Activated B cell treated with CpG ODN at 0.5 μM for 24 hours (primary cell): ENCODE measurements at regions not wholly inside any gene's neighbourhood (a gene's known extent, or its start where the extent isn't known, plus 50 kb on each side); places are given as distances from the start of the nearest gene placed in this dataset.

ENCODE experiments used
- ATAC-seq: fragments of 200-7000 bp; cut with Tn5 transposase; one replicate; pipeline ENCODE4 v1.10.0; 2021; ENCODE audit warnings: low read depth, mild to moderate bottlenecking, moderate library complexity
- CTCF ChIA-PET: fragments of 350-600 bp; sonication (Branson Sonifier 250); formaldehyde crosslinking; loops from one replicate; lab custom pipeline; 2021; ENCODE audit warnings: antibody characterized with exemption; lab: Charles Lee
- POLR2A ChIA-PET: fragments of 350-600 bp; sonication (Branson Sonifier 250); formaldehyde crosslinking; loops from one replicate; lab custom pipeline; 2021; ENCODE audit warnings: antibody characterized with exemption; lab: Charles Lee
- DNase-seq: peaks from one replicate; pipeline ENCODE4 v3.0.0; 2022
- H3K27ac Mint-ChIP-seq: one replicate; pipeline ENCODE4 v1.8.0; 2020; ENCODE audit warnings: mixed read lengths
- H3K27me3 Mint-ChIP-seq: one replicate; pipeline ENCODE4 v1.8.0; 2021; ENCODE audit warnings: mixed read lengths
- H3K36me3 Mint-ChIP-seq: one replicate; pipeline ENCODE4 v1.8.0; 2021; ENCODE audit warnings: low read depth, mixed read lengths
- H3K4me1 Mint-ChIP-seq: one replicate; pipeline ENCODE4 v1.8.0; 2021; ENCODE audit warnings: mixed read lengths
- H3K4me3 Mint-ChIP-seq: one replicate; pipeline ENCODE4 v1.8.0; 2020; ENCODE audit warnings: mild to moderate bottlenecking, mixed read lengths
- H3K9me3 Mint-ChIP-seq: one replicate; pipeline ENCODE4 v1.8.0; 2020; ENCODE audit warnings: mixed read lengths
- CTCF ChIP-seq: fragments of 200-600 bp; IDR thresholded peaks from one replicate; pipeline ENCODE4 v1.8.0; 2022; ENCODE audit warnings: antibody characterized with exemption, mild to moderate bottlenecking
- intact Hi-C: fragments of 100-400 bp; cut with micrococcal nuclease; formaldehyde crosslinking; loops from one replicate; pipeline ENCODE4 v1.15.1; 2024

- DNase-seq (no peak), ATAC-seq (no peak)
- H3K36me3 Mint-ChIP-seq, result no peaks in the 10 kb centered on the region
- H3K27me3 Mint-ChIP-seq, result no peaks in the 10 kb centered on the region
- TF ChIP-seq CTCF, result no peak
- peaks cover 7% of the 10 kb centered on the region for H3K9me3 Mint-ChIP-seq
- no peak overlapping the region for H3K4me3 Mint-ChIP-seq
- H3K27ac Mint-ChIP-seq, result no peak overlapping the region
- intact Hi-C loops, result no loop called here
- ChIA-PET POLR2A (no interaction called here), CTCF (no interaction called here)
- H3K4me1 Mint-ChIP-seq, result no peaks in the 10 kb centered on the region
Observed at GRCh38 chr4:62133101-62133897, 933.2 kb downstream of the ADGRL3 start.

- Mint-ChIP-seq H3K9me3 (peaks cover 1% of the 10 kb centered on the region), H3K36me3 (no peaks in the 10 kb centered on the region), H3K4me3 (no peak overlapping the region), H3K4me1 (no peaks in the 10 kb centered on the region), H3K27me3 (no peaks in the 10 kb centered on the region), H3K27ac (no peak overlapping the region)
- DNase-seq (no peak), ATAC-seq (no peak)
- POLR2A ChIA-PET, result no interaction called here
- intact Hi-C loops, result no loop called here
- CTCF ChIA-PET, result no interaction called here
- TF ChIP-seq CTCF, result no peak
Observed at GRCh38 chr4:62131049-62131448, 930.9 kb downstream of the ADGRL3 start.

- ATAC-seq, result no peak
- Mint-ChIP-seq H3K4me3 (no peak overlapping the region), H3K36me3 (no peaks in the 10 kb centered on the region), H3K4me1 (no peaks in the 10 kb centered on the region), H3K27ac (no peak overlapping the region), H3K27me3 (no peaks in the 10 kb centered on the region), H3K9me3 (peaks cover 1% of the 10 kb centered on the region)
- POLR2A ChIA-PET, result no interaction called here
- intact Hi-C loops, result no loop called here
- TF ChIP-seq CTCF, result no peak
- CTCF ChIA-PET, result no interaction called here
- no peak for DNase-seq
Observed at GRCh38 chr4:62130637-62131036, 930.5 kb downstream of the ADGRL3 start.

- H3K4me1 Mint-ChIP-seq, result no peaks in the 10 kb centered on the region
- DNase-seq (no peak), ATAC-seq (no peak)
- H3K27ac Mint-ChIP-seq, result no peak overlapping the region
- no peak overlapping the region for H3K4me3 Mint-ChIP-seq
- intact Hi-C loops, result no loop called here
- H3K9me3 Mint-ChIP-seq, result peaks cover 1% of the 10 kb centered on the region
- POLR2A ChIA-PET, result no interaction called here
- H3K36me3 Mint-ChIP-seq, result no peaks in the 10 kb centered on the region
- CTCF ChIA-PET, result no interaction called here
- no peak for TF ChIP-seq CTCF
- no peaks in the 10 kb centered on the region for H3K27me3 Mint-ChIP-seq
Observed at GRCh38 chr4:62130230-62130629, 930.1 kb downstream of the ADGRL3 start.
